Lung microvascular endothelial cell (primary cell): ENCODE measurements at regions not wholly inside any gene's neighbourhood (a gene's known extent, or its start where the extent isn't known, plus 50 kb on each side); places are given as distances from the start of the nearest gene placed in this dataset.

Source experiments
- DNase-seq, 2 donors: peaks; one replicate each; pipeline versions ENCODE4 v3.0.0 to v3.0.0-alpha.2; 2010; ENCODE audit warnings: low read depth in 2 of 2

DNA sequence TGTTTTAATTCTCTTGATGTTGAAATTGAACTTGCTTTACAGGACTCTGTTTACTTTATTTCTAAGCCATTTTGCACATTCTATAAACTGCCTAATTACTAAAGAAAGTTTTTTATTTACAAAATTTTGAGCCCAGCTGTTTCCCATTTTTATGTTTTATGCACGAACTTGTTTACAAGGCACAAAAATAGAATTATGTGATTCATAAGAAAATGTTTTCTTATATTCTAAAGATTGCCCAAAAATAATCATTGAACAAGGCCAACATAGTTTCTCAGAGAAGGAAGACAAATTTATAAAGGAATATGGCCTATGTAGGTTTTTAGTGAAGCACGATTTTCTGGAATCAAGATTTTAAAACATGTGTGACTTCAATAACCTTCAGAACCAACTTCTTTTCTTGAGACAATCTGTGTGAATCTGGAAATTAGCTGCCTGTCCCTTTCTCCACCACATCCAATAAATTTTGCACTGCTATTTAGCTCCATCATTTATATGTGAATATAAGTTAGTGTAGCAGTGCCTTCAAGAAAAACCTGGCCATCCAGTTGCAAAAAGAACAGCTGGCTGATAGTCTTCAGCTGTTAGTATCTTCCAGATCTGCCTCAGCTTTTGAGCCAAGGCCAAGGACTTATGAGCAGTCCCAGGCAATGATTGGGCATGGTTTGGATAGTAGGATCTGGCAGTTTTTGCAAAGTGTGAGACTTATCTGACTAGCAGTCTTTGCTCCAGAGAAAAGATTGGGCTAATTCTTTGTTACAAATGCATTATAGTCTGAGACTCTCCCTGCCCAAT lies 253.2 kb upstream of the COL3A1 start:
- no peak for DNase-seq

DNA sequence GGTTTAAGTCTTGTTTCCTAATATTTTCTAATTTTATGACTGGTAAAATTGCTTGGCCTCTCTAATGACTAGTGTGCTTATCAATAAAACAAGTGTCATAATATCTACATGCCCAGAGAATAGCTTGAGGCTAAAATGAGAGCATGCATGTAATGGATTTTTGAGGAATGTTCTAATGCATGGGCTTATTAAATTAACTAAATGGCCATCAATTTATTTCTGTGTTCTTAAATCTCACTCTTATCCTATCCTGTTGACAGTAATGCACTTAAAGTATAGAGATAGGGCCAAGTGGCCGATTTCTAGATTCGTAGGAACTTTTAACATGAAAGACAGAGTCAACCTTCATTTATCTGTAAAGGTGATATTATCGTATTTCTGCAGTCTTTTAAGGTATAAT lies 252.4 kb upstream of the COL3A1 start:
- no peak for DNase-seq

DNA sequence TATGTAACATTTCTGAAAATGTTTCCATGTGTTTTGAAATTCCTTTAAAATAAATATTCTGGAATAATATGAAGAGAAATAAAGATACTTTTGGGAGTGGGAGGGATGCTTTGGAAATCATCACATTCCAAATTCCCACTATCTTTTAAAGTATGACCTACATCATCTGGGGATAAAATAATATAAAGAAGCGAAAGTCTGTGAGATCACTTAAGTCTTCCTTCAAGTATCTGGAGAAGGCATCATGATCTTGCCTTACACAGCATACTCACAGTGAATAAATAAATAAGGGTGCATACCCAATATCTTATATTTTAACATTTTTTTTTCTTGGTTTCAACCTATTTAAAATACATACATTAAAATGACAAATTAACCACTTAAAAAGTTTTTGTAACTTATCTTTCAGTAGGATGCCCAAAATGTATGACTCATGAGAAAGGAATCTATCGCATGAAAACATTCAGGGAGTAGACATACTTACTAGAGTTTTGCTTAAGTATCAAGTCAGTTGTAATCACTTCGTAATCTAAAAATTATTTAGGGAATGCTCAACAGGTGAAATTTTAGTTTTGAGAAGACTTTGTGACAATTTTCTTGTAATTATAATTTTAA lies 248.3 kb upstream of the COL3A1 start:
- DNase-seq = no peak

DNA sequence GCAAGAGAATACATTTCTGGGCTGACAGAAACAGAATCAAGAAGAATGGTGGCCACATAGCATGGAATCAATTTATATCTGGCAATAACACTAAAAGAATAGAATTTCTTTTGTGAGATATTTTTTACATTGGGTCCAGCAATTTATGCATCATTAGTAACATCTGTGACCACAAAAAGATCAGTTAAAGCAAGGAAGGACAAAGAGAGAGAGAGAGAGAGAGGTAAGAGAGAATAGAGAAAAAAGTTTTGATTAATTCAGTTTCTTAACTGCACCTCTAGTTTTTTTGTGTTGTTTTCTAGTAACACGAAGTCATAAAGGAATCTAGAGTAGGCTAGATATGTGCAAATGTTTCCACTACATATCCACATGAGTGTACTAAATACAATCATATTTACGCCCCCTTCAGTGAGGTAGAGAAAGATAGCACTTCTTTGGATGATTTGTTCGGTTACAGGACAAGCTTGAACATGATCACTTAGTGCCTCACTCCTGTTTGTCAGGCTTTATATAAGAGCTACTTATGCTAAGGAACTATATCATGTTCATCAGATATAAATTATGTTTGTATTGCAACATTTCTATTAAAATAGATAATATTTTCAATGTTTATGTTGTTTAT lies 247.4 kb upstream of the COL3A1 start:
- DNase-seq = no peak

DNA sequence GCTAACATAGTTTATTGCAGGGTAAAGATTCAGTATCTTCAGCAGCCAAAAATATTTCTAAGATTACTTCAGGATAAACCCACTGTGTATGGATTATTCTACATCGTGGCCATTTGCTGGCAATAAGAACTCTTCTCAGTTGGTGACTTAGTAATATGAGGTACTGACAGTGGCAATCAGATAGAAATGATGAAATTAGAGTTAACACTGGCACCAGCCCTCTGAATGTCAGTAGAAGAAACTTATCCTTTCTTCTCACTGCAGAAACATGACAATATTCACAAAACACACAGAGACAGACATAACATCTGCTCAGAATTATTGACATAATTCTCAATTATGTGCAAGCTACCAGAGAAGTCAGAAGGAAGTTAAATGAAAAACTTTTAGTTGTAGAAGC lies 246.3 kb upstream of the COL3A1 start:
- DNase-seq = no peak

DNA sequence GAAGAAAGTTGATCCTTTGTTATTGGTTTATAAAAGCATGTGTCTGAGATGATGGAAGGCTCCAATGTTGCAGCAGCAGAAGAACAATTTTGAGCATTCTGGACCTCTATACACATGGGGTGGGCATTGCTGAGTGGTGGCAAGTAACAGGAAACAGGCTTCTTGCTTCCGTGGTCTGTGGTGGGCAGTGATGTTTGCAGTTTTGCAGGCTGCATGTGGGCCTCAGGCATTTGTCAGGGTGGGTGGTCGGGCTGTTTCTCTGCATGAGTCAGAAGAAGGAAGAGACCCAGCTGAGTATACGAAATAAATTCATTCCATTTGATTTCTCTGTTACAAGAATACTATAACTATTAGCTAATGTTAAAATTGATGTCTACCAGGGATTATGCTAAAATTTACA lies 239.5 kb upstream of the COL3A1 start:
- no peak for DNase-seq

DNA sequence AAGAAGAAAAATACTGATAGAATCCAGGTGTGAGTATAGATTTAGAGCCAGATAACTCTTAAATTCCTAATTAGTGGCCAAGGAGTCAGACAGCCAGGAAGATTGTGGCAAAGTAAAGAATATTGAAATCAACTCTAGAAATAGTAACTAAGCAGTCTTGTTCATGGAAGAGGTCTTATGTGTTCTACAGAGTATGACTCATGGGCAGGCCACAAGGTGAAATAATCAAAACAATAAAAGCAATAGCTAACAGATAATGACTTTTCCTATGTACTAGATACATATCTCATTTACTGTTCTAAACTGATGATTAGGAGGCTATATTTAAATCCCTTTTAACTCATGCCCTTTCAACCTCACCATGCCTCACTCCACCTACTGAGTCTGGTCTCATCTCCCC lies 227.4 kb upstream of the COL3A1 start:
- peak in 1 of 2 donors; percentile 7 for DNase-seq

DNA sequence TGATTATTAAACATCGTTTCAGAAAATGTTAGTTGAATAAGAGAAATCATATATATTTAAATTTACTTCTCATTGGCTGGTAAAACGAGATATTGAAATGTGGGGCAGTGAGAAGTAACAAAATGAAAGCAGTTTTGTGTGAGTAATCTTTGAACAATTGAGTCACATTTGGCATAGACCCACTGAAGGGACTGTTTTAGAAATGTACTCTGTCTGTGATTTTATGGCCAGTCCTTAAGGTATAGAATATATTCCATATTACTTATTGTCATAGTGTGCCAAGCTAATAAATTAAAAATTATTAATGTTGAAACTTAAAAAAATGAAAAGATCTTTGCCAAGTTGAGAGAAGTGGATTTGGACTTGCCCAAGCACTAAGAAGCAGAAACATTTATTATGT lies 222.4 kb upstream of the COL3A1 start:
- no peak for DNase-seq

DNA sequence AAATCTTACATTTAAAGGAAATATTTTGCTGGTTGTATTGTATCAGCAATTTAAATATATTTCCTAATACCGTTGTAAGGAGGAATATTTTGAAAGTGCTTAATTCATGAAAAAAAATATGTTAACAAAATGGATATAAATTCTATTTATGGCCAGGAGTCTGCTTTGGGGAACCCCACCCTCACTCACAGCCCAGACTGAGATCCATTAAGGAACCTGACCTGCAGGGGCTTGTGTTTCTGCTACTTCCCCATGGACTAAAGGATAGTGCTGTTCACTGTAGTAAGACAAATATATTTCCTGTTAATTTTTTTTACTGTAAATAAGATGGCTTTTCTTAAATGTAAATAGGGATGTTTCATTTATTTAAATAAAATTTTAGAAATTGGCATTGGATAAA lies 221.9 kb upstream of the COL3A1 start:
- DNase-seq = no peak

DNA sequence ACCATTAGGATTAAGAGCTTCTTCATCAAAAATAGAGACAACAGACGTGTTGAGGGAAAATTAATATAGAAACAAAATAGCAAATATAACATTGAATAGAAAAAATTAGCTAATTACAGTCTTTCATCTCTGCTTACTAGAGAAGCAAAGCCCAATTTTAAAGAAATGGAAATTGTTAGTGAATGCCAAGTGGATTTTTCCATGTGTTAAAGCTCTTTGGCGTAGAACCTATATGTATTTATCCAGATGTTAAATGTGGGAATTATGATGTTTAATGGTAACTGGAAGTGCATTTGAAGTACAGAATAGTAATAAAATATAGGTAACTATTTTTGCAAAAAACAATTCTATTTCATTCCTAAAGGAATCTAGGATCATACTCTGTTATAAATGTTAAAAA lies 212.0 kb upstream of the COL3A1 start:
- DNase-seq = no peak

DNA sequence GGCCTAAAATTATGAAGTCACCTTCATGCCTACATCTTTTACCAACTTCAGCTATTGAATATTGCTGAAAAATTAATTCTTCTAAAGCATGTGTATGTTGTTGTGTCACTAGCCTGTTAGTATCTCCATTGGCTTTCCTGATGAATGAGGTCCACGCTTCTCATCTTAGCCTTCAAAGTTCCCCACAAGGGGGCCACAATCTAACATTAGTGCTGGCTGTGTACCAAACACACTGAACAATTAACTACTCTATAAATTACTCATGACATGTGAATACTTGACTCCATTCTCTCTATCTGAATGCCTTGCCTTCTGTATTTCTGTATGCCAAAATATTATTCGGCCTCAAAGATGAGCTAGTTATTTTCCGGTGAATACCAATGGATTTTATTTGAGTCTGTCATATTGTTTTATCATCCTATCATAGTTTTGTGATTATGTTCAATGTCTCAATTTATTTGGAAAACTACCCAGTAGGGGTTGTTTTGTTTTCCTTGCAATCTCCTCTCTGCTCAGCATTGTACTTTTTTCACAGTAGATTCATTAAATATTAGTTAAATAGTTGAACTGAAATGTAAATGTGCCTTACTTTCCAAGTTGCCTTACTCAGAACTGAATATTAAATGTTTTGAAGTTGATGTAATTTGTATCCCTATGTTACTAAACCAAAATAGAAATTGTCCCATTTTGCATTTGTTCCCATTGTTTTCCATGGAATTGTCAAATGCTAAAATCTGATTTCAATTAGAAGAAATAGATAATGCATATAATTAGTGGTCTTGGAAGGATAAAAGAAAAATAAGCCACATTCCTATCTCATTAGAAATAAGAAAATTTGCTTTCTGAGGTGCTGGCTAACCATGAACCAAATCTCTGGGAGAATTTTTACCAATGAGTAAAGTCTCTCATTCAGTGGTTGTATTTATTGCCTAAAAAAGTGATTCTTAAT lies 208.4 kb upstream of the COL3A1 start:
- DNase-seq = peak; percentile 26 to 79

DNA sequence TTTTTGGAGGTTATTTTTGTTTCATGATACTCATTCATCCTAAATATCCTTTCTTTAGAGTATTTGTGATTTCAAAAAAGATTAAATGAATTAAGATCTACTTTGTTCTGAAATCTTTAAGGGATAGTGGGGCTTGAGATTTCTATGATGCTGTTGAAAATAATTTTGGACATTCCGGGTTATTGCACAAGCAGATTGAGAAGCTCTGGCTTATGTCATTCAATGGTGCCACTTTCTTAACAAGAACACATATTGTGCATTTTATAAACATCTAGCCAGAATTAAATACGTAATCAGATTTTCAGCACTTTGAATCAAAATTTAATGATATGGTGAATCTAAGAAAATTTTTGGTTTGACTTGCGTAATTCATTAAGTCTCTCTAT lies 207.7 kb upstream of the COL3A1 start:
- no peak for DNase-seq

DNA sequence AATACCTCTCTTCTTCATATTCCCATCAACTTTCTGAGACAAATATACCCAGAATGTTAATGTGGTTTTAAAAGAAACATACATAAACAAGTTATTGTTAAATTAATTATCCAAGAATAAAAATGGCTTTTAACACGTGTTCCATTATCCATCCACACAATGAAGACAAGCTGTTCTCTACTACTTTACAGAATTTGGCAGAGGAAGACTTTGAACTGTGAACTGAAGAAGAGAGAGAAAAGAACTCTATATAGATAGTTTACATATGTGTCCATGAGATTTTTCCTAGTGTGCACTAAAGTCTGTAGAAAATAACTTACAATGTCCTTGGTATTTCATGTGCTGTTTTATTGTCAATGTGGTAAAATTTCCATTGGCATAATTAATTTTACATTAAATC lies 207.0 kb upstream of the COL3A1 start:
- DNase-seq = no peak

DNA sequence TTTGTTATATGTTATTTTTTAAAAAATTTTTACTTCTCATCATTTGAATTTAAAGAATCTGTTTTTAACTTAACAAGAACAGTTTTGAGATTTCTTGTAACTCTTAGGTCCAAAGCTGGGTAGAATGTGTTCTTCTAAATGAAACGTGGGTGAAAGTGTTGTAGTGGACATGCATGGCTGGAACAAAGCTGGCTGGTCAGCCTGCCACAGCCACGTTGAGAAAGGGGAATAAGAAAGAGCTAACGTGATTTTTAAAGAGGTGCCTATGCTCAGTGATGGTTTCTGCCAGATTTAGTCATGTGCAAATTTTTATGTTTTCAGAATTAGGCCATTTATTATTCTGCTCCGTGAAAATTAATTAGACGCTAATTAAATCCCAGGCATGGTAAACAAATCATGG lies 203.9 kb upstream of the COL3A1 start:
- DNase-seq = no peak

DNA sequence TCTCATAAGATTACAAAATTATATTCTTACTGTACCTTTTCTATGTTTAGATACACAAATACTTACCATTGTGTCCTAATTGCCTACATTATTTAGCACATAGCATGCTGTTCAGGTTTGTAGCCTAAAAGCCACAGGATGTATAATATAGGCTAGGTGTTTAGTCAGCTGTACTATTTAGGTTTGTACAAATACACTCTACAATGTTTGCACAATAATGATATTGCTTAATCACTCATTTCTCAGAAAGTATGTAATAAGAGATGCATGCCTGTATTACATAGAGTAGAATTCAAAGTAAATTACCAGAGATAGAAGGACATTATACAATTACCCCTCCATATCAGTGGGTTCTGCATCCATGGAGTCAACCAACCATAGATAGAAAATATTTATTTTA lies 201.1 kb upstream of the COL3A1 start:
- no peak for DNase-seq

DNA sequence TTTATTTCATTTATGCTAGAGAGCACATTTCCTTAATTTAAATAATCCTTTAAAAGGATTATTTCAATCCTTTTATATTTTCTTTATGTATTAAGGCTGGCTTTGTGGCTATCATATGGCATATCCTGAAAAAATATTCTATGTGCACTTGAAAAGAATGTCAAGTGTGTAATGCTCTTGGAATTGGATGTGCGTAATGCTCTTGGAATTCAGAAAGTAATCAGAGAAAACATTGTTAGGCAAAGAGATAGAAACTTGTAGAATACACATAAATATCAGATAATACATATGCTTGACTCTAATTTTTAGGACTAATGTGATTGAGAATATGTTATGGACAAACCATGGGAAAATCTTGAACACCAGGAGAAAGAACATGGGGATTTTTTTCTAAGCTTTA lies 197.5 kb upstream of the COL3A1 start:
- peak in 1 of 2 donors; percentile 45 for DNase-seq

DNA sequence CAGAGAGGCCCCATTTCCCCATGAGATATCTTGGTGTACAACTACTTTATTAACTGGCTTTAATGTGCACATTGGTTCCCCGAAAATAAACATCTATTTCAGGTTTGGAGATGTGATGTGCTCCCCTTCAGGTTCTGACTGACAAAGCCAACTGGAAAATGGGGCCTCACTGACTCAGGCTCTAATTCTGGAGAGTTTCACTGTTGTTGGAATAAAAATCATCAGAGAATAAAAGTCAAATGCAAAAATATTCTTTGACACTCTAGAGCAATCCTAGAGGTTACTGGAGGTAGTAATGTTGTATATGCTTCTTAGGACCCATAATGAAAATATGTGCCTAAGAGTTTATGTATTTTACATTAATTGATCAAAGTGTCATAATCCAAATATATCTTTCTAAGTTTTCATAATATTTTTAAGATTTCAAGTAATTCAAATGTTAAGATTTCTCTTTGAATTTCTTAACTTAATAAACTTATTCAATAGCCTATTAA lies 189.9 kb upstream of the COL3A1 start:
- DNase-seq = no peak

DNA sequence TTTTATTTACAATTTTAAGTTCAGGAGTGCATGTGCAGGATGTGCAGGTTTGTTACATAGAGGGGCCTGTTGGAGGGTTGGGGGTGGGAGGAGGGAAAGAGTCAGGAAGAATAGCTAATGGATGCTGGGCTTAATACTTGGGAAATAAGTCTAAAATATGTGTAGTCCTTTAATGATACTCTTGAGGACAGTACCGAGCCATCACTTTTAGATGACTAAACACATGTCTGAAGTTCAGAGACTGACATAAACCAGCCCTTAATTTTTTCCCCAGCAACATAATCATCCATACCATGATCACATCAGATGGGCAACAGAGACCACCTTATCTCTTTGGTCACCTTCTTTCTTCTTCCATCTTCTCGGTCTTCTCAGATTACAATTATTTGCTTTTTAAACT lies 189.1 kb upstream of the COL3A1 start:
- DNase-seq = no peak

DNA sequence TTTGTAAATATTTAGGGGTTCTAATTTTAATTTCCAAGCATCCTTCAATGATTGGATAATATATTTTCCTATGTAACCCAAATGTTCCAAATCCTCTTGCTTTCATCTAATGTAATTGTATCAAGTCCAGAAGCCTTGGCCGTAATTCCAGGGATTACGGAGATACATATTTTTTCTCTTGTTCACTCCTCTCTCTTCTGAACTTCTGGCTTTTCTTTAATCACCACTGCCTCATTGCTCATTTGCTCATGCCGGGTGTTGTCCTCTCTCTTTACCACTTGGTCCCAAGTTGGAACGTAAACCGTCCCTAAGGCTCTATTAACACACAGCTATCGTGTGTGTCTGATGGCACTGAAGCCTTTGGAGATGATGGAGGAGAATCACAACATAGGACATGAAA lies 188.7 kb upstream of the COL3A1 start:
- no peak for DNase-seq

DNA sequence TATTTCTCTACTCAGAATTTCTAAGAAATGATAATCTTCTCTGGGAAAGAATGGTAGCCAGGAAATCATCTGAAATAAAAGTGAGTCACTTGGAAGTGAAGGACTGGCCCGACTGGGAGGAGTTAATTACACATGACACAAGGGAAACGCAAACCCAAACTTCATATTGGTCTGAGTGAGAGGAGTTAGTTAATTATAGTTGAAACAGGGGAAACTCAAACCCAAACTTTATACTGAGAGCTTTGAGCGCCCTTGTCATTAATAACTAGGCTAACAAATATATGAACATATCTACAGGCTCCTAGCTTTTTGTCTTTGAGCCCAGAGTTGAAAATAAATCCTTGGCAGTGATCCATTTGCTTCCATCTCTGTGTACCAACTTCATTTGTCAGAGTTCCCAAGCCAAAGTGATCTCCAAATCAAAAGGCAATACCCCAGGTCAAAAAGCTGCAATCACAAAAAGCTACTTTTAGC lies 187.8 kb upstream of the COL3A1 start:
- peak; percentile 3 to 80 for DNase-seq

DNA sequence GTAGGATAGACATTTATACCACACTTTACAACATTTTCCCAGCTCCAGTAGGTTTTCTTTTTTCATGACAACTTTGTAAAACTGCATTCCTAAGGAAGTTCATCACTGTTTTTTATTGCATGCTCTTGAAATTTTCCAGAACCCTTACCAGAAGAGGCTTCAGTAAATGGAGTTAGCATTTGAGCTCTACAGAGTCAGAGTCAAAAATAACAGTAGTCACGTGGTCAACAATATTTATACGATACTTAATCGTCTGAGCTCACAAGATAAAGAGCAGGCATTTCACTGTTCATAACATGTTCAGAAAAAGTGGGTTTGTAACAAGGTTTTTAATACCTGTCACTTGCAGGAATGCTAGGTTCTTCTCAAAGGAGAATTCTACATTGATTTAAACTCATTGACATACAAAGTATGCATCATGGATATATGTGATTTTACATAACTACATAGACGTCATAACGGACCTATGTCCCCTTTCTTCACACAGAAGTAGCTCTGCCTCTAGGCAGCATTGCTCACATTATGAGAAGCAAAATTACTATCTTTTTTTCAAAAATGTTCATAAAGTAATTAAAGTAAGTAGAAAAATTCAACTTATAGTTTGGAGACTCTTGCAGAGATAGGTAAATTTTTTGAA lies 187.0 kb upstream of the COL3A1 start:
- no peak for DNase-seq
